HG03565 (cell line): ENCODE measurements at regions not wholly inside any gene's neighbourhood (a gene's known extent, or its start where the extent isn't known, plus 50 kb on each side); places are given as distances from the start of the nearest gene placed in this dataset.
"Not testable (repeated sequence)": the region's sequence is repeated elsewhere in the genome, so short reads cannot be mapped to it uniquely, and the experiment has no call there.

Experiments
- ATAC-seq: cut with Tn5 transposase; IDR thresholded peaks from one replicate; pipeline ENCODE4 v1.9.1; 2021; ENCODE audit warnings: mild to moderate bottlenecking, moderate library complexity; ENCODE audit not compliant: unreplicated experiment

GRCh38 chr5:116747881-116748280 lies 173.3 kb upstream of the SEMA6A start:
- ATAC-seq: no peak

GRCh38 chr5:116746668-116747067 lies 172.0 kb upstream of the SEMA6A start:
- no peak for ATAC-seq

GRCh38 chr5:116740771-116741170 lies 166.1 kb upstream of the SEMA6A start:
- ATAC-seq: no peak

GRCh38 chr5:116739571-116739970 lies 164.9 kb upstream of the SEMA6A start:
- ATAC-seq: no peak

- ATAC-seq: no peak
Observed at GRCh38 chr5:116738615-116739261, 164.1 kb upstream of the SEMA6A start.

- ATAC-seq: no peak
Observed at GRCh38 chr5:116738239-116738614, 163.6 kb upstream of the SEMA6A start.

- ATAC-seq: no peak
Observed at GRCh38 chr5:116736671-116737070, 162.0 kb upstream of the SEMA6A start.

GRCh38 chr5:116733991-116734975 lies 159.7 kb upstream of the SEMA6A start:
- ATAC-seq: no peak

- no peak for ATAC-seq
Observed at GRCh38 chr5:116732591-116732990, 158.0 kb upstream of the SEMA6A start.

GRCh38 chr5:116731432-116731831 lies 156.8 kb upstream of the SEMA6A start:
- no peak for ATAC-seq

GRCh38 chr5:116730706-116731105 lies 156.1 kb upstream of the SEMA6A start:
- ATAC-seq: no peak

GRCh38 chr5:116730185-116730584 lies 155.6 kb upstream of the SEMA6A start:
- ATAC-seq: no peak

GRCh38 chr5:116727248-116727647 lies 152.6 kb upstream of the SEMA6A start:
- no peak for ATAC-seq

- not testable (repeated sequence) for ATAC-seq
Observed at GRCh38 chr5:116726180-116726579, 151.6 kb upstream of the SEMA6A start.

- ATAC-seq: no peak
Observed at GRCh38 chr5:116724971-116725370, 150.3 kb upstream of the SEMA6A start.

- no peak for ATAC-seq
Observed at GRCh38 chr5:116722651-116723050, 148.0 kb upstream of the SEMA6A start.

GRCh38 chr5:116719106-116719505 lies 144.5 kb upstream of the SEMA6A start:
- ATAC-seq: no peak

GRCh38 chr5:116718317-116718716 lies 143.7 kb upstream of the SEMA6A start:
- no peak for ATAC-seq

GRCh38 chr5:116709082-116709481 lies 134.5 kb upstream of the SEMA6A start:
- ATAC-seq: no peak

GRCh38 chr5:116705121-116705519 lies 130.5 kb upstream of the SEMA6A start:
- not testable (repeated sequence) for ATAC-seq

- no peak for ATAC-seq
Observed at GRCh38 chr5:116703941-116704340, 129.3 kb upstream of the SEMA6A start.

- no peak for ATAC-seq
Observed at GRCh38 chr5:116703328-116703727, 128.7 kb upstream of the SEMA6A start.
